ENCODE measurements at regions not wholly inside any gene's neighbourhood (a gene's known extent, or its start where the extent isn't known, plus 50 kb on each side); places are given as distances from the start of the nearest gene placed in this dataset.

GRCh38 chr1:96256130-96256790, 465.3 kb upstream of the PTBP2 start:
- intact Hi-C loops (cut with DNase I) = no loop called here
- Histone ChIP-seq H3K9me3 (no peaks in the 10 kb centered on the region), H3K36me3 (replicated peaks in 1 of 2; ENCODE audit: insufficient read depth in 1 of 2, low read depth in 2 of 2) (no peaks in the 10 kb centered on the region), H3K4me3 (no peak overlapping the region), H3K27ac (no peak overlapping the region), H3K4me1 (no peaks in the 10 kb centered on the region), H3K27me3 (no peaks in the 10 kb centered on the region)
- DNase-seq (no peak), ATAC-seq (no peak)
- 48 to 50% methylated on average over 3 of the region's 3 CpGs for WGBS, 2 donors
- TF ChIP-seq, protein P1, sequence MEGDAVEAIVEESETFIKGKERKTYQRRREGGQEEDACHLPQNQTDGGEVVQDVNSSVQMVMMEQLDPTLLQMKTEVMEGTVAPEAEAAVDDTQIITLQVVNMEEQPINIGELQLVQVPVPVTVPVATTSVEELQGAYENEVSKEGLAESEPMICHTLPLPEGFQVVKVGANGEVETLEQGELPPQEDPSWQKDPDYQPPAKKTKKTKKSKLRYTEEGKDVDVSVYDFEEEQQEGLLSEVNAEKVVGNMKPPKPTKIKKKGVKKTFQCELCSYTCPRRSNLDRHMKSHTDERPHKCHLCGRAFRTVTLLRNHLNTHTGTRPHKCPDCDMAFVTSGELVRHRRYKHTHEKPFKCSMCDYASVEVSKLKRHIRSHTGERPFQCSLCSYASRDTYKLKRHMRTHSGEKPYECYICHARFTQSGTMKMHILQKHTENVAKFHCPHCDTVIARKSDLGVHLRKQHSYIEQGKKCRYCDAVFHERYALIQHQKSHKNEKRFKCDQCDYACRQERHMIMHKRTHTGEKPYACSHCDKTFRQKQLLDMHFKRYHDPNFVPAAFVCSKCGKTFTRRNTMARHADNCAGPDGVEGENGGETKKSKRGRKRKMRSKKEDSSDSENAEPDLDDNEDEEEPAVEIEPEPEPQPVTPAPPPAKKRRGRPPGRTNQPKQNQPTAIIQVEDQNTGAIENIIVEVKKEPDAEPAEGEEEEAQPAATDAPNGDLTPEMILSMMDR (IDR thresholded peaks at IDR 0.05) = no peak
- TF ChIP-seq POLR2A (IDR thresholded peaks at IDR 0.05) = no peak

DNA sequence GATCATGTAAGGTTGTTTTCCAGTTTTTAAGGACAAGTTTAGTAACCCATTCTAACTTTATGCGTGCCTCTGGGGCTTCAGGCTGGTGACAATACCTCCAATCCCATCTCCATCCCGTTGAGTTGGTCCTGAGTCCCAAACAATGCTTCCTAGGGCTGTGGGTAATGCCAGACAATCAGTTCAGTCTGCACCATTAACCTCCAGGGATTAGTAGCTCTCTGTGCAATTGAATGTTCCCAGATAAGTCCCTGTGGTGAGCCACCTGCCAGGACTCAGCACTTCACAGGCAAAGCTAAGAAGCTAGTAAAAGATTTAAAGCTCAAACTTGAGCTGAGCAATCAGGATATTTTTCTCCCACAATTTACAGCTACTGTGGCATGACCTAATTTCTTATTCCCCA, 462.2 kb upstream of the PTBP2 start:
- no peak overlapping the region for H3K27ac ChIP-seq
- no peak for TF ChIP-seq POLR2A (IDR thresholded peaks at IDR 0.05)
- TF ChIP-seq, protein P1 (IDR thresholded peaks at IDR 0.05) = no peak
- no peaks in the 10 kb centered on the region for H3K9me3 ChIP-seq
- intact Hi-C loops (cut with DNase I) = no loop called here
- no peak overlapping the region for H3K4me3 ChIP-seq
- no peaks in the 10 kb centered on the region for H3K4me1 ChIP-seq
- DNase-seq (no peak), ATAC-seq (no peak)
- no peaks in the 10 kb centered on the region for H3K27me3 ChIP-seq
- 13 to 19% methylated on average over 2 of the region's 2 CpGs for whole genome bisulfite sequencing, 2 donors
- no peaks in the 10 kb centered on the region for H3K36me3 ChIP-seq (replicated peaks in 1 of 2; ENCODE audit: insufficient read depth in 1 of 2, low read depth in 2 of 2)

GRCh38 chr1:96281491-96281890, 440.1 kb upstream of the PTBP2 start:
- Histone ChIP-seq H3K27ac (no peak overlapping the region), H3K4me3 (no peak overlapping the region), H3K27me3 (no peaks in the 10 kb centered on the region), H3K9me3 (no peaks in the 10 kb centered on the region), H3K4me1 (no peaks in the 10 kb centered on the region), H3K36me3 (replicated peaks in 1 of 2; ENCODE audit: insufficient read depth in 1 of 2, low read depth in 2 of 2) (no peaks in the 10 kb centered on the region)
- WGBS, 2 donors = 80 to 89% methylated on average over 1 of the region's 1 CpG
- no peak for TF ChIP-seq POLR2A (IDR thresholded peaks at IDR 0.05)
- TF ChIP-seq, protein P1 (IDR thresholded peaks at IDR 0.05) = no peak
- intact Hi-C loops (cut with DNase I) = no loop called here
- ATAC-seq = no peak
- DNase-seq = no peak

- H3K4me1 ChIP-seq = no peaks in the 10 kb centered on the region
- ATAC-seq = no peak
- WGBS, 2 donors = 19 to 28% methylated on average over 1 of the region's 1 CpG
- no peaks in the 10 kb centered on the region for H3K27me3 ChIP-seq
- TF ChIP-seq POLR2A (IDR thresholded peaks at IDR 0.05) = no peak
- TF ChIP-seq, protein P1 (IDR thresholded peaks at IDR 0.05) = no peak
- H3K9me3 ChIP-seq = no peaks in the 10 kb centered on the region
- no peak overlapping the region for H3K4me3 ChIP-seq
- no peak for DNase-seq
- H3K36me3 ChIP-seq (replicated peaks in 1 of 2; ENCODE audit: insufficient read depth in 1 of 2, low read depth in 2 of 2) = no peaks in the 10 kb centered on the region
- intact Hi-C loops (cut with DNase I) = no loop called here
- no peak overlapping the region for H3K27ac ChIP-seq
Measured at GRCh38 chr1:96290033-96290432, 431.6 kb upstream of the PTBP2 start.

GRCh38 chr1:96290801-96291200, 430.8 kb upstream of the PTBP2 start:
- H3K27ac ChIP-seq = no peak overlapping the region
- ATAC-seq = no peak
- H3K9me3 ChIP-seq = no peaks in the 10 kb centered on the region
- H3K36me3 ChIP-seq (replicated peaks in 1 of 2; ENCODE audit: insufficient read depth in 1 of 2, low read depth in 2 of 2) = no peaks in the 10 kb centered on the region
- H3K4me1 ChIP-seq = no peaks in the 10 kb centered on the region
- H3K4me3 ChIP-seq = no peak overlapping the region
- DNase-seq = no peak
- no peaks in the 10 kb centered on the region for H3K27me3 ChIP-seq
- intact Hi-C loops (cut with DNase I) = no loop called here
- no peak for TF ChIP-seq POLR2A (IDR thresholded peaks at IDR 0.05)
- TF ChIP-seq, protein P1 (IDR thresholded peaks at IDR 0.05) = no peak
